Calu3 (cell line): ENCODE measurements at regions not wholly inside any gene's neighbourhood (a gene's known extent, or its start where the extent isn't known, plus 50 kb on each side); places are given as distances from the start of the nearest gene placed in this dataset.

ENCODE experiments used
- BruUV-seq: library from RNA; stranded (reverse); fragments of 400-500 nt; replicated peaks from 2 replicates; lab custom pipeline; 2021; lab: Mats Ljungman, UMichigan
- CTCF ChIA-PET: fragments of 300-600 bp; sonication (Branson Sonifier 250); formaldehyde crosslinking; loops from one replicate; lab custom pipeline; 2022; ENCODE audit warnings: antibody characterized with exemption; lab: Charles Lee
- DNase-seq: peaks from one replicate; pipeline ENCODE4 v3.0.0; 2022
- H3K27ac Mint-ChIP-seq: one replicate; pipeline ENCODE4 v1.8.0; 2022; ENCODE audit warnings: mixed read lengths; ENCODE audit not compliant: unreplicated experiment
- H3K27me3 Mint-ChIP-seq: one replicate; pipeline ENCODE4 v1.8.0; 2022; ENCODE audit warnings: mixed read lengths; ENCODE audit not compliant: unreplicated experiment
- H3K36me3 Mint-ChIP-seq: one replicate; pipeline ENCODE4 v1.8.0; 2022; ENCODE audit warnings: mild to moderate bottlenecking, moderate library complexity, mixed read lengths; ENCODE audit not compliant: insufficient read depth, unreplicated experiment
- H3K4me1 Mint-ChIP-seq: one replicate; pipeline ENCODE4 v1.8.0; 2022; ENCODE audit warnings: mild to moderate bottlenecking, low read depth, mixed read lengths; ENCODE audit not compliant: unreplicated experiment
- H3K4me3 Mint-ChIP-seq: one replicate; pipeline ENCODE4 v1.8.0; 2022; ENCODE audit warnings: mild to moderate bottlenecking, low read depth, moderate library complexity, mixed read lengths; ENCODE audit not compliant: unreplicated experiment
- H3K9me3 Mint-ChIP-seq: one replicate; pipeline ENCODE4 v1.8.0; 2022; ENCODE audit warnings: low read depth, mixed read lengths; ENCODE audit not compliant: unreplicated experiment
- CTCF ChIP-seq: fragments of 200-600 bp; IDR thresholded peaks from one replicate; pipeline ENCODE4 v1.8.0; 2022; ENCODE audit warnings: antibody characterized with exemption; ENCODE audit not compliant: unreplicated experiment
- intact Hi-C: fragments of 100-400 bp; cut with micrococcal nuclease; formaldehyde crosslinking; loops from one replicate; pipeline ENCODE4 v1.10.0; 2022; ENCODE audit not compliant: unreplicated experiment

- no peak for TF ChIP-seq CTCF
- no peak overlapping the region for H3K4me3 Mint-ChIP-seq
- no peaks in the 10 kb centered on the region for H3K36me3 Mint-ChIP-seq
- H3K27me3 Mint-ChIP-seq = no peaks in the 10 kb centered on the region
- DNase-seq = no peak
- BruUV-seq = no TSS peak
- no peaks in the 10 kb centered on the region for H3K4me1 Mint-ChIP-seq
- intact Hi-C loops = no loop called here
- peaks cover 6% of the 10 kb centered on the region for H3K9me3 Mint-ChIP-seq
- CTCF ChIA-PET = no interaction called here
- no peak overlapping the region for H3K27ac Mint-ChIP-seq
Measured at GRCh38 chr6:79353226-79353625, 118.7 kb upstream of the HMGN3 start.

- Mint-ChIP-seq H3K4me3 (no peak overlapping the region), H3K27ac (no peak overlapping the region), H3K9me3 (peaks cover 3% of the 10 kb centered on the region), H3K4me1 (peaks cover 8% of the 10 kb centered on the region), H3K27me3 (no peaks in the 10 kb centered on the region), H3K36me3 (no peaks in the 10 kb centered on the region)
- intact Hi-C loops = no loop called here
- no TSS peak for BruUV-seq
- no peak for TF ChIP-seq CTCF
- no peak for DNase-seq
- CTCF ChIA-PET = no interaction called here
Measured at GRCh38 chr6:79338493-79338892, 104.0 kb upstream of the HMGN3 start.

- BruUV-seq = no TSS peak
- TF ChIP-seq CTCF = no peak
- H3K4me1 Mint-ChIP-seq = peaks cover 8% of the 10 kb centered on the region
- CTCF ChIA-PET = no interaction called here
- no peak overlapping the region for H3K27ac Mint-ChIP-seq
- no peaks in the 10 kb centered on the region for H3K27me3 Mint-ChIP-seq
- intact Hi-C loops = no loop called here
- H3K4me3 Mint-ChIP-seq = no peak overlapping the region
- no peaks in the 10 kb centered on the region for H3K36me3 Mint-ChIP-seq
- peaks cover 3% of the 10 kb centered on the region for H3K9me3 Mint-ChIP-seq
- DNase-seq = no peak
Measured at GRCh38 chr6:79335133-79335674, 100.7 kb upstream of the HMGN3 start.

GRCh38 chr6:79334674-79335073 lies 100.2 kb upstream of the HMGN3 start:
- Mint-ChIP-seq H3K27me3 (no peaks in the 10 kb centered on the region), H3K4me1 (peaks cover 8% of the 10 kb centered on the region), H3K36me3 (no peaks in the 10 kb centered on the region), H3K27ac (no peak overlapping the region), H3K4me3 (no peak overlapping the region), H3K9me3 (peaks cover 3% of the 10 kb centered on the region)
- no peak for DNase-seq
- intact Hi-C loops = no loop called here
- BruUV-seq = no TSS peak
- no peak for TF ChIP-seq CTCF
- CTCF ChIA-PET = no interaction called here
